Mononuclear cell (primary cell): ENCODE measurements at regions not wholly inside any gene's neighbourhood (a gene's known extent, or its start where the extent isn't known, plus 50 kb on each side); places are given as distances from the start of the nearest gene placed in this dataset.

Experiments used
- H3K27me3 ChIP-seq: 2 replicates; pipeline ENCODE4 v1.6.0; 2011; ENCODE audit warnings: low read length, control low read depth; ENCODE audit not compliant: insufficient read depth
- H3K4me1 ChIP-seq: 2 replicates; pipeline ENCODE4 v1.5.1; 2011; ENCODE audit warnings: mild to moderate bottlenecking, low read length, control low read depth; ENCODE audit not compliant: insufficient read depth
- H3K4me3 ChIP-seq: 2 replicates; pipeline ENCODE4 v1.5.1; 2011; ENCODE audit warnings: mild to moderate bottlenecking, low read length, moderate library complexity
- H3K9me3 ChIP-seq: 2 replicates; pipeline ENCODE4 v1.5.1; 2011; ENCODE audit warnings: low read depth, mild to moderate bottlenecking, control low read depth, low read length

DNA sequence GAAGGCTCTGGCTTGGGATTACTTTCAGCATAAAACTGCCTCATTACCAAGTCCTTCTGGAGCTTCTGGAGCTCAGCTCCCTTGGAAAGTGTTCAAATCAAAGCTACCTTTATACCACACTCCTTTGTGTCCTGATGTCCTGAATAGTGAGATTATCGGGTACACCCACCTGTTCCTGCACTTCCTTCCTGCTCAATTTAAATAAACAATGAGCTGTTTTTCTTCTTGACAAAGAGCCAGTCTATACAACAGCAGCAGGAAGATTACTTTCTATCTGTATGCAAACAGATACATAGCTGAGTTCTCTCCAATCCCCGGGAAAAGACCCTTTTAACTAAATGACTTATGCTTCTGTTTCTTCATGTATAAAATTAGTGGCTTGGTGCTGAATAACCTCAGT lies 258.0 kb upstream of the FMN2 start:
- Histone ChIP-seq H3K27me3 (no peaks in the 10 kb centered on the region), H3K9me3 (no peaks in the 10 kb centered on the region), H3K4me1 (no peaks in the 10 kb centered on the region), H3K4me3 (no peak overlapping the region)

DNA sequence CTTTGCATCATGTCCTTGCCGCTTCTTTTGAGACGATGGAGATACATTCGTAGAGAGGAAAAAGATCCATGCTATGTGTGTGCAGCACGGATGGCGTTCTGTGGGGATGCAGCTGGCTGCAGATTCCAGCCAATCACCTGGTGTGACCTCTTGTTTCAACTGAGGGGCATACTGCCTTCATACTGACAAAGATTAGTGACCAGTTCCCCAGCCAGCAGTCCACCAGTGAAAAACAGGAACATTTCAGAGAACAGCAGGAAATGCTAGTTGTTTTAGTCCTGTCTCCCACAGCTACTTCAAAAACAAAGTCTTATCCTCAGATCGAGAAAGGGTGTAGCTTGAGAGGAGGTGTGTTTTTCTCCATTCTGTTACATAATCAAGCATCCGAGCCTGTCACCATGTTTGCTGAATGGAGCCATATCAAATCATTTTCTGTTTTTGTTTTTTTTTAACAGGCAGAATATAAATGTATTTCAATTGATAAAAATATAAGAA lies 255.7 kb upstream of the FMN2 start:
- Histone ChIP-seq H3K4me1 (peaks cover 3% of the 10 kb centered on the region), H3K27me3 (no peaks in the 10 kb centered on the region), H3K4me3 (no peak overlapping the region), H3K9me3 (no peaks in the 10 kb centered on the region)

DNA sequence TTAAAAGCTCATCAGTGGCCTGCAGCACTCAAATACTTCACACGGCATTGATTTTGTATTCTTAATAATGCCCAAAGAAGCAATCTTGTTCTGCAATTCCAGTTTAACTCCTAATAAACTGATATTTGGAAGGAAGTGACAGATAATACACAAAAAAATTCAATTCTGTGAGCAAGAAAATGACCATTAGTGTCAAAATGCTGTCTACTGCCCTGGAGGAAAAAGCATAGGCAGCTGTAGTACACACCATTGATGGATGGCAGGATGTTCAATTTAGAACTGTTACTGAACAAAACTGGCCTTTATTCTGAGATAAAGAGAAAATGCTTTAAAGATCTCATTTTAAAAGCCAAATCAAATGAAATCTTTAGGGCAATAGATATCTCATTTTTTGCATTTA lies 251.3 kb upstream of the FMN2 start:
- H3K4me3 ChIP-seq: no peak overlapping the region
- peaks cover 16% of the 10 kb centered on the region for H3K4me1 ChIP-seq
- no peaks in the 10 kb centered on the region for H3K9me3 ChIP-seq
- H3K27me3 ChIP-seq: no peaks in the 10 kb centered on the region

DNA sequence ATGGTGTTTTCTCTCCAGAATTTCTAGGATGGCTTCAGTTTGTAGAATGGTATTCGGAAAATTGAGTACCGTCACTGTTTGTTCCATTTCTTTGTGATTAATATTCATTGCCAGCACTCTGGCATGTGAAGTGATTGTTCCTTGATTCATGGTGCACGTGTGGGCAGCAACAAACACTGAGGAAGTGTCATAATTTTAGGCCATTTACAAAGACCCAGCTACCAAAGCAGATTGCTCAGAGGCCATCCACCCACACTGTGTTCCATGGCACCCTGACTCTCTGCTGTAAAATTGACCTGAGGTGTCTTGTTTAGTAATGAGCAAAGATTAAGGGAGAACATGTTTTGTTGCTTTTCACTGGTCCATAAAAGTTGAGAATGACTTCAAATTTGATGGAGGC lies 250.9 kb upstream of the FMN2 start:
- no peak overlapping the region for H3K4me3 ChIP-seq
- H3K4me1 ChIP-seq: peaks cover 16% of the 10 kb centered on the region
- no peaks in the 10 kb centered on the region for H3K27me3 ChIP-seq
- no peaks in the 10 kb centered on the region for H3K9me3 ChIP-seq

DNA sequence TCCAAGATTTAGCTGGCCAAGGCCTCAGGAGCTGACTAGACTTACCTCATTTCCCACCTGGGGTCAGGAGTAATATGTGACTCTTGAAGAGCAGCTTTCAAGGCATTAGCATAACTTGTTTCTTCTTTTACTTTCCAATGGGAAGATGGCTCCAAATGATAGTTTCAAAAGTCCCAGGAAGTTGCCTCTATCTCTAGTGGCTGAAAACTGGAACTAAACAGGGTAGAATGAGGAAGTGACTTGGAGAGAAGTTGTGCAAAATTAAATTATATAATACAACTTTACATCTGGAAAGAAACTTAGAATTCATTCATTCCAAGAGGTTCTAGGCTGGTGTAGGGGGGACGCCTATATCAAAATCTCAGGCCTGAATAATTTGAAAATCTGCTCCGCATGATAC lies 250.1 kb upstream of the FMN2 start:
- Histone ChIP-seq H3K9me3 (no peaks in the 10 kb centered on the region), H3K4me3 (no peak overlapping the region), H3K27me3 (no peaks in the 10 kb centered on the region), H3K4me1 (peaks cover 16% of the 10 kb centered on the region)

GRCh38 chr1:239843541-239843940 lies 248.1 kb upstream of the FMN2 start:
- H3K9me3 ChIP-seq: no peaks in the 10 kb centered on the region
- H3K4me1 ChIP-seq: peaks cover 16% of the 10 kb centered on the region
- H3K4me3 ChIP-seq: no peak overlapping the region
- no peaks in the 10 kb centered on the region for H3K27me3 ChIP-seq

- H3K9me3 ChIP-seq: no peaks in the 10 kb centered on the region
- peaks cover 16% of the 10 kb centered on the region for H3K4me1 ChIP-seq
- H3K4me3 ChIP-seq: no peak overlapping the region
Measured at GRCh38 chr1:239844833-239845232, 246.8 kb upstream of the FMN2 start.

DNA sequence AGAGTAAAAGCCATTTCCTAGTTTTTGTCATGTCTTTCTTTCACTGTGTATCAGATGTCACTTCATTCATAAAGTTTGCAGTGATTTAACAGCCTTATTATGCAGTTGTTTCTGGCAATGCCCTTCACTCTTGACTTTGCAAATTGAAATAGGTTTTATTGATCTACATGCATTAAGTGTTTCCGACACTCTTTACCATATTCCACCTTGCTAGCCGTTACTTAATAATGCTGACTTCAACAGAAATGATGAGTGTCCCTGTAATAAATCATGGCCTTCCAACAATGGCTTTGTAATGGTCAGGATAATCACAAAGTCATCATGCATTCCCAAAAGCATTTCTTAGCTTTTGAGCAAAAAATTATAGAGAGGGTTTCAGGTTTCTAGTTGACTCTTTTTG lies 236.8 kb upstream of the FMN2 start:
- Histone ChIP-seq H3K9me3 (peaks cover 11% of the 10 kb centered on the region), H3K4me1 (peaks cover 14% of the 10 kb centered on the region), H3K27me3 (no peaks in the 10 kb centered on the region), H3K4me3 (no peak overlapping the region)

More at GRCh38 chr1:239844833-239845232, 246.8 kb upstream of the FMN2 start:
- no peaks in the 10 kb centered on the region for H3K27me3 ChIP-seq

- Histone ChIP-seq H3K9me3 (peaks cover 11% of the 10 kb centered on the region), H3K4me3 (no peak overlapping the region), H3K27me3 (no peaks in the 10 kb centered on the region), H3K4me1 (peaks cover 15% of the 10 kb centered on the region)
Measured at GRCh38 chr1:239856067-239856466, 235.6 kb upstream of the FMN2 start.

GRCh38 chr1:239856924-239857323 lies 234.8 kb upstream of the FMN2 start:
- Histone ChIP-seq H3K9me3 (peaks cover 11% of the 10 kb centered on the region), H3K4me1 (peaks cover 23% of the 10 kb centered on the region), H3K4me3 (no peak overlapping the region), H3K27me3 (no peaks in the 10 kb centered on the region)

DNA sequence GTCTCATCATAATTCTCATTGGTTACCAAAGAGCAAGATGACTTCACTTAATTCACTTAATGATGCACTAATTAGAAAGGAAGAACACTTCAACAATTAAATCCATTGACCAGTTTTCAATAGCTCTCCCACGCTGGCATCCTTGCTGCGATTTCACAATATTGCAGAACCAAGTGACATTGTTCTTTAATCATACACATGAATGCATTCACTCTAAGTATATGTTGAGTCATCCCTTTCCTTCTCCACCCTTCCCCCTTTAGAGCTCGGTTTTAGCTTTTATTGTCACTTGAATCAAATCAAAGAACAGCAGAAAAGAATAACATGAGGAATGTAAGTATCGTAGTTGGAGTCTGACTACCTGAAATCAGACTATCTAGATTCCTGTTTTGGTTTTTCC lies 233.6 kb upstream of the FMN2 start:
- Histone ChIP-seq H3K27me3 (no peaks in the 10 kb centered on the region), H3K9me3 (peaks cover 11% of the 10 kb centered on the region), H3K4me1 (peaks cover 29% of the 10 kb centered on the region), H3K4me3 (no peak overlapping the region)

GRCh38 chr1:239858529-239858928 lies 233.2 kb upstream of the FMN2 start:
- H3K27me3 ChIP-seq: no peaks in the 10 kb centered on the region
- H3K4me3 ChIP-seq: no peak overlapping the region
- peaks cover 11% of the 10 kb centered on the region for H3K9me3 ChIP-seq
- peaks cover 33% of the 10 kb centered on the region for H3K4me1 ChIP-seq

DNA sequence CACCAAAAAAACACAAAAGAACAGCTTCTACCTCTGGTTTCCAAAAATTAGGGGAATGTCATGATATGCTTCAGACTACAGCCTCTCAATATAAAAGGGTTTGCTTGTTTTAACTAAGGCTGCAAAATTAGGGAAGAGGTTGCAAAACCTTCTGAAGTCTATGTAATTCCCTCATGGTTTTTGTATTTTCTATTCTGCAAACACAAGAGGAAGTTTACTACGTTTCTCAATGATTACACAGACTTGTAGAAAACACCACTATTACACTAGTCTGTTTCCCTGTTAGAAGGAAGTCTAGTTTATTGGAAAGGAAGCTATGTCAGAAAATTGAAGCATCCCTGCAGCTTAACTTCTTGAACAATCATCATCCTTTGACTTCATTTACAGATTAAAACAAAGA lies 229.7 kb upstream of the FMN2 start:
- Histone ChIP-seq H3K27me3 (no peaks in the 10 kb centered on the region), H3K4me3 (no peak overlapping the region), H3K4me1 (peaks cover 33% of the 10 kb centered on the region), H3K9me3 (no peaks in the 10 kb centered on the region)

DNA sequence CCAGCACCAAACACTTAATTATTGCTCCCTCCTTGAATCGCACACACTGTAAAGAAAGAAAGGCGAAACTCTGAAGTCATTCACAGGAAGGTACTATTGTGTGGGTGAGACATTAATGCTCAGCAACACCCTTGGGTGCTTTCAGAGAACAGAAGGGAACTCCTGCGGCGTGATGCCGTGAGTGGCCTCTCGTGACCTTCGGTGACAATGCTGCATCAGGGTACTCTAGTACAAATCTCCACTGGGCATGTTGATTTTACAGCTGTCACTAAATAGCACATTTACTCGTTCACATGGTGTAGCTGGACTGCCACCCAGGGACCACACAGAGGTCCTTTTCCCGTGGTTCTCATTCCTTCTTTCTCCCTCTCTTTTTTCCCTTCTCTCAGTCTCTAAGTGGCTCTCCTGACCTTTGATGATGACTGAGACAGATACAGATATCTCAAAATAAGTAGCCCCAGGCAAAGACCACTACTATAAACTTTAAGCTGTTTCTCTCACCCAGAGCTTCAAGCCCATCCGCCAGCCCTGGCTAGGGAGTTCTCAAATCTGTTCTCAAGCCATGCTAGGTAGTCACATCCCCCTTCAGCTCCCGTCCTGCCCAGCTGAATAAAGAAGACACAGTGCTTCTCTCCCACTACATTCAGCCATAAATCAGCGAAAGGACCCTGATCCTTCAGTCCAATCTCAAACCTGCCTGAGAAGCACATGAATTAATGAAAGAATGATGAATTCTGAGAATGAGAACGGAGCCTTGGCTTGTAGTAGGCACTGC lies 223.4 kb upstream of the FMN2 start:
- H3K27me3 ChIP-seq: no peaks in the 10 kb centered on the region
- peaks cover 2% of the 10 kb centered on the region for H3K4me1 ChIP-seq
- no peaks in the 10 kb centered on the region for H3K9me3 ChIP-seq
- H3K4me3 ChIP-seq: no peak overlapping the region

DNA sequence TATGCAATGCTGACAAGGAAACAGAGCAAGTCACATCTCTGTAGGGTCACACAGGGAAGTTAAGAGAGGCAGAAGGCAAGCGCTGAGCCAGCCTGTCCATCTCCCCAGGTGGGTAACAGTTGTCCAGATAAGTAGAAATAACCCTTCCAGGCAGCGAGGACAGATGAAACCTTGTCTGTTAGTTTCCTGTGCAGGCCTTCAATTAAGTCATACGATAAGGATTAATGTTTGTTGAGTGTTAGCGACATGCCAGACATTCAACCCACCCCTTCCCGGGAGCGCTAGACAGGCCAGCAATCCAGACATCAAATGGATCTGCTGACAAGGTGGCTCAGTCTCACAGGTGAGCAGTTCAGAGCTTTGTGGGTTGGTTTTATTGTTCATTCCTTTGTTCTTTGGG lies 221.5 kb upstream of the FMN2 start:
- no peak overlapping the region for H3K4me3 ChIP-seq

DNA sequence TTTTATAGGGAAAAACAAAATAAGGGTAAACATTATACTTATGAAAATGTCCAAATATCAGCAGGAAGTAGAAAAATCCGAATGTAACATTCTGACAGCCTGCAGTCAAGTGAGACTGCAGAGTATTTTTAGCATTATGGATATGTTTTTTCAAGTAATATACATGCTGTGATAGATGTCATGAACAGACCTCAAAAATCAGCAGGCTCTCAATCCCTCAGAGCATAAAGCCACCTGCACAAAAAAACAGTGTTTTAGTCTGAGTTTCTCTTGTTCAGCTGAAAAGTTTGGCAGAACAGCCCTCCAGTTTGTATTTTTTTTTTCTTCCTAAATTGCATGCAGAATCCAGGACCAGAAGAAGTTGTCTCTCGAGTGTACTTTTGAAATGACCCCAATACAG lies 219.1 kb upstream of the FMN2 start:
- Histone ChIP-seq H3K27me3 (no peaks in the 10 kb centered on the region), H3K4me3 (no peak overlapping the region)

More for the DNA sequence above, 221.5 kb upstream of the FMN2 start:
- no peaks in the 10 kb centered on the region for H3K4me1 ChIP-seq
- no peaks in the 10 kb centered on the region for H3K27me3 ChIP-seq
- H3K9me3 ChIP-seq: no peaks in the 10 kb centered on the region

More for the DNA sequence above, 219.1 kb upstream of the FMN2 start:
- Histone ChIP-seq H3K4me1 (no peaks in the 10 kb centered on the region), H3K9me3 (no peaks in the 10 kb centered on the region)
